ENCODE measurements at regions not wholly inside any gene's neighbourhood (a gene's known extent, or its start where the extent isn't known, plus 50 kb on each side); places are given as distances from the start of the nearest gene placed in this dataset.
"Not testable (repeated sequence)": the region's sequence is repeated elsewhere in the genome, so short reads cannot be mapped to it uniquely, and the experiment has no call there.

GRCh38 chr3:21962456-21962855, 211.4 kb upstream of the ZNF385D start:
- no peak for ATAC-seq
- H3K9ac ChIP-seq (ENCODE audit: insufficient read depth in 1 of 2, low read depth in 2 of 2, low read length in 2 of 2): no peak overlapping the region

GRCh38 chr3:21966457-21966856, 215.4 kb upstream of the ZNF385D start:
- ATAC-seq; in situ Hi-C loops (cut with MboI); intact Hi-C loops (cut with micrococcal nuclease); H4K20me1 ChIP-seq (replicated peaks; ENCODE audit: control insufficient read depth, insufficient read depth, low read length); H3K9me3 ChIP-seq (replicated peaks; ENCODE audit: control insufficient read depth, insufficient read depth, low read depth, low read length); H3K27me3 ChIP-seq (ENCODE audit: control insufficient read depth in 2 of 2, insufficient read depth in 2 of 2, low read length in 2 of 2); H3K4me1 ChIP-seq (replicated peaks in 1 of 2; ENCODE audit: control insufficient read depth in 2 of 2, insufficient read depth in 2 of 2, low read length in 2 of 2); H3K4me3 ChIP-seq; POLR2A ChIA-PET; H3K36me3 ChIP-seq (ENCODE audit: control insufficient read depth, insufficient read depth, low read length); BruUV-seq (replicated peaks); H3K9ac ChIP-seq (ENCODE audit: insufficient read depth in 1 of 2, low read depth in 2 of 2, low read length in 2 of 2); FAIRE-seq; H3K4me2 ChIP-seq (ENCODE audit: insufficient read depth, low read length); H3K9me1 ChIP-seq (ENCODE audit: control insufficient read depth, insufficient read depth, low read length); CTCF ChIA-PET (ENCODE audit: low intra/inter-chr PET ratio); H3K27ac ChIP-seq (ENCODE audit: extremely low read depth, low read depth, low read length); H3K79me2 ChIP-seq (ENCODE audit: control insufficient read depth, insufficient read depth, low read length); DNase-seq (ENCODE audit: extremely low read depth in 1 of 4, low spot score in 3 of 4); H2AFZ ChIP-seq (ENCODE audit: low read depth, low read length): not testable (repeated sequence)
- 0% methylated on average over 8 of the region's 8 CpGs for WGBS (ENCODE audit: insufficient coverage, low coverage, missing lambda C conversion rate)

More at GRCh38 chr3:21962456-21962855, 211.4 kb upstream of the ZNF385D start:
- H2AFZ ChIP-seq (ENCODE audit: low read depth, low read length): no peak overlapping the region
- ChIA-PET POLR2A (no interaction called here), CTCF (ENCODE audit: low intra/inter-chr PET ratio) (no interaction called here)
- intact Hi-C loops (cut with micrococcal nuclease) (no loop called here), in situ Hi-C loops (cut with MboI) (no loop called here)
- H3K4me2 ChIP-seq (ENCODE audit: insufficient read depth, low read length): no peak overlapping the region
- H3K9me1 ChIP-seq (ENCODE audit: control insufficient read depth, insufficient read depth, low read length): no peaks in the 10 kb centered on the region
- no TSS peak for BruUV-seq (replicated peaks)
- FAIRE-seq (no peak), DNase-seq (ENCODE audit: extremely low read depth in 1 of 4, low spot score in 3 of 4) (no peak)
- H4K20me1 ChIP-seq (replicated peaks; ENCODE audit: control insufficient read depth, insufficient read depth, low read length): no peaks in the 10 kb centered on the region
- no peaks in the 10 kb centered on the region for H3K4me1 ChIP-seq (replicated peaks in 1 of 2; ENCODE audit: control insufficient read depth in 2 of 2, insufficient read depth in 2 of 2, low read length in 2 of 2)
- H3K79me2 ChIP-seq (ENCODE audit: control insufficient read depth, insufficient read depth, low read length): no peaks in the 10 kb centered on the region
- H3K27me3 ChIP-seq (ENCODE audit: control insufficient read depth in 2 of 2, insufficient read depth in 2 of 2, low read length in 2 of 2): no peaks in the 10 kb centered on the region
- H3K9me3 ChIP-seq (replicated peaks; ENCODE audit: control insufficient read depth, insufficient read depth, low read depth, low read length): no peaks in the 10 kb centered on the region
- WGBS (ENCODE audit: insufficient coverage, low coverage, missing lambda C conversion rate): 0% methylated on average over 1 of the region's 1 CpG
- H3K4me3 ChIP-seq: no peak overlapping the region
- no peaks in the 10 kb centered on the region for H3K36me3 ChIP-seq (ENCODE audit: control insufficient read depth, insufficient read depth, low read length)
- no peak overlapping the region for H3K27ac ChIP-seq (ENCODE audit: extremely low read depth, low read depth, low read length)
- TF ChIP-seq ZNF766 (CRISPR knock-in tag; conservative IDR thresholded peaks at IDR 0.05): no peak
- TF ChIP-seq SREBF1 (IDR thresholded peaks at IDR 0.05; ENCODE audit: borderline replicate concordance, low read depth, low read length): no peak
- TF ChIP-seq NCOA4 (IDR thresholded peaks at IDR 0.05; ENCODE audit: partially characterized antibody): no peak
- TF ChIP-seq ZNF57 (CRISPR knock-in tag; IDR thresholded peaks at IDR 0.05): no peak
- no peak for TF ChIP-seq YY1 (IDR thresholded peaks at IDR 0.05; ENCODE audit: borderline replicate concordance in 1 of 3, control insufficient read depth in 1 of 3, extremely low read depth in 1 of 3, insufficient read depth in 3 of 3, insufficient read length in 1 of 3, insufficient replicate concordance in 2 of 3, low read depth in 1 of 3, low read length in 2 of 3)
- TF ChIP-seq ZNF239 (CRISPR knock-in tag; IDR thresholded peaks at IDR 0.05): no peak
- TF ChIP-seq BHLHE40 (IDR thresholded peaks at IDR 0.05; ENCODE audit: low read length): no peak
- no peak for TF ChIP-seq PCBP1 (IDR thresholded peaks at IDR 0.05; ENCODE audit: low read depth, low read length, poor library complexity, severe bottlenecking)
- TF ChIP-seq CREB3L1 (IDR thresholded peaks at IDR 0.05; ENCODE audit: borderline replicate concordance, low read depth): no peak
- TF ChIP-seq MNT (conservative IDR thresholded peaks at IDR 0.05): no peak
